ENCODE measurements at regions not wholly inside any gene's neighbourhood (a gene's known extent, or its start where the extent isn't known, plus 50 kb on each side); places are given as distances from the start of the nearest gene placed in this dataset.
"Not testable (repeated sequence)": the region's sequence is repeated elsewhere in the genome, so short reads cannot be mapped to it uniquely, and the experiment has no call there.

DNA sequence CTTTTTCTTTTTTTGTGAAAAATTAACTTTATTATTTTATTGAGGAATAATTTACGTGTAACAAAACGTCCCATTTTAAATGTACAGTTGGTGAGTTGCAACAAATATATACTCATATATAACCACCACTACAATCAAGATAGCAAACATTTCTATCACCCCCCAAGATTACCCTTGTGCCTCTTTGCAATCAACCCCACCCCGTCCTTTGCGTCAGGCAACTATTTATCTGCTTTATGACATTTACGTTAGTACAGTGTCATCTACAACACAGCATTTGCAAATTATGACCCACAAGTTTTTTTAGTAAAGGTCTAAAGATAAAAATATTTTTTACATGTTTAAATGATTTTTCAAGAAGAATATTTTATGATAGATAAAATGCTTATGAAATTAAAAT, 485.6 kb upstream of the SOX9 start:
- no peak for DNase-seq (ENCODE audit: low read depth)

DNA sequence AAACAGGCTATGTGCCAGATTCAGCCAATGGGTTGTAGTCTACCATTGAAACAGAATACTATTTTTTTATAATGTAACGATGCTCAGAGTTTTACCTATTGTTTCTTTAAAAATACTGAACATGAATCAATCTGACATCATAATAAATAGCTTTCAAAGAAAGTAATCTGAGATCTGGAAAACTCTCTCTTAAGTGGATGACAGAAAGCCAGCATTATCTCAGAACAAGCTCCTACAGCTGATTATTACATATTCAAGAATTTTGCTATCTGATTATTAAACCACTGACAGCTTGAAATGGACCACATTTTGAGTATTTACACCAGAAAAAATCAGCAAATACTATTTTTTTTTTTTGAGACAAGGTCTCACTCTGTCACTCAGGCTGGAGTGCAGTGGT, 484.2 kb upstream of the SOX9 start:
- no peak for DNase-seq (ENCODE audit: low read depth)

DNA sequence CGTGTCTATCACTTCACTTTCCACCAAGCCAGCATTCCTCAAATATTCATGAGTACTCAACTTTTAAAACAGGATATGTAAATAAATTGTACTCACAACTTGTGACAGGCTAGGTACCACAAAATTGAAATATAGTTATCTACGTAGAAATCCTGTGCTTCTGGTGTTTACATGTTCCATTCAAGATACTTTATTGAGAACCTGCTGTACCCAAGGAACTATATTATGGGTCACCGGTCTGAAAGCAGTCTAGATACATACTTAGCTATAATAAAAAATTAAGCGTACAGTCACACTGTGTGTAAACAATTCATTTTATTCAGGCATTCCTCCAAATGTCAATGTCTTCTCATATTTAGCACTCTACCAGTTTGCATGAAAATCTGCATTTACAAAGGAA, 482.2 kb upstream of the SOX9 start:
- DNase-seq (ENCODE audit: low read depth), result no peak

DNA sequence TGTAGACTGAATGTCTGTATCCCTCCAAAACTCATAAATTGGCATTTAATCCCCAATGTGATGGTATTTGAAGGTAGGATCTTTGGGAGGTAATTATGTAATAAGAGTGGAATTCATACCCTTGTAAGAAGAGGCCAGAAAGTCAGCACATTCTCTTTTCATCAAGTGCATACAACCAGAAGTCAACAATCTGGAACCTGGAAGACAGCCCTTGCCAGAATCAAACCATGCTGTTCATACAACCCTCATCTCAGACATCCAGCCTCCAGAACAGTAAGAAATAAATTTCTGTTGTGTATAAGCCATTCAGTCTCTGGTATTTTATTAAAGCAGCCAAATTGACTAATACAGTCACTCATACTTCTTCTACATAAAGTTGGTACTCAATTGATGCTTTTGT, 481.0 kb upstream of the SOX9 start:
- no peak for DNase-seq (ENCODE audit: low read depth)

DNA sequence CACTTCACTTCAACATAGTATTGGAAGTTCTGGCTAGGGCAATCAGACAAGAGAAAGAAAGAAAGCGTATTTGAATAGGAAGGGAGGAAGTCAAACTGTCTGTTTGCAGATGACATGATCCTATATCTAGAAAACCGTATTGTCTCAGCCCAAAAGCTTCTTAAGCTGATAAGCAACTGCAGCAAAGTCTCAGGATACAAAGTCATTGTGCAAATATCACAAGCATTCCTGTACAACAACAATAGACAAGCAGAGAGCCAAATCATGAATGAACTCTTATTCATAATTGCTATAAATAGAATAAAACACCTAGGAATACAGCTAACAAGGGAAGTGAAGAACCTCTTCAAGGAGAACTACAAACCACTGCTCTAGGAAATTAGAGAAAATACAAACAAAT, 473.9 kb upstream of the SOX9 start:
- DNase-seq (ENCODE audit: low read depth), result not testable (repeated sequence)

DNA sequence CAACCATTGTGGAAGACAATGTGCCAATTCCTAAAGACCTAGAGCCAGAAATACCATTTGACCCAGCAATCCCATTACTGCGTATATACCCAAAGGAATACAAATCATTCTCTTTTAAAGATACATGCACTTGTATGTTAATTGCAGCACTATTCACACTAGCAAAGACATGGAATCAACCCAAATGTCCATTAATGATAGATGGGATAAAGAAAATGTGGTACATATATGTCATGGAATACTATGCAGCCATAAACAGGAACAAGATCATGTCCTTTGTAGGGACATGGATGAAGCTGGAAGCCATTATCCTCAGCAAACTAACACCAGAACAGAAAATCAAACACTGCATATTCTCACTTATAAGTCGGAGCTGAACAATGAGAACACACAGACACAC, 472.5 kb upstream of the SOX9 start:
- not testable (repeated sequence) for DNase-seq (ENCODE audit: low read depth)

DNA sequence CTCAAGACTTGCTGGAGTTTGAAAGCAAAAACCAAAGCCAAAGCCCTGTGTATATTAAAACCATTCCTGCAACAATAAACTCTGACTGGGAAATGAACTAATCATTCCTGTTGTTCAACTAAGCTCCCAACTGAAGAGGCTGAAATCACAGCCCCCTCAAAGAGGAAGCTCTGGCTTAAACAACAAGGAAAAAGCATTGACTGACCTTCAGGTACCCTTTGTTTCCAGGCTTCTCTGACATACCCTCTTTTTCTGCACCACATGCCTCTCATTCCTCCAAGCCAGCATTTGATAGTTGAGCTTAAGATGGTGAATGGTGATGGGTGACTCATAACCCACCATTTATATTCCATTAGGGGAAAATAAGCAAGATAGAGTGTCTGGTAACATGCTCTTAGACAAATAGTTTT, 470.9 kb upstream of the SOX9 start:
- no peak for DNase-seq (ENCODE audit: low read depth)

DNA sequence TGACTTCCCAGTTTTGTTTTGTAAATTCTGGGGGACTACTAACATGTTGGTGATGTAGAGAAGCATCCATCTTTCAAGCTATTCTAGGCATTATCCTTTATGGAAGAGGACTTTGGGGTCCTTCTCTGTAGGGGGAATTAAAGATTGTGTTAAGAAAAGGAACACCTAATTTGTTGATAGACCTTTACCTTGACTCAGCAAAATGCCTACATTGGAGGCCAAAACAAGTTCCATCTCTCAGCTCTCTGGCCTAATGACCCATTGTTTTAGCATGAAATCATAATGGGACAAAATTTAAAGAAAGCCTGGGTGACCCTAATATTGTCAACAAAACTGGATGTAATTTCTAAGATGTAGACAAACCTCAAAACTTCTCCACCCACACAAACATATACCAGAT, 465.3 kb upstream of the SOX9 start:
- DNase-seq (ENCODE audit: low read depth), result no peak

DNA sequence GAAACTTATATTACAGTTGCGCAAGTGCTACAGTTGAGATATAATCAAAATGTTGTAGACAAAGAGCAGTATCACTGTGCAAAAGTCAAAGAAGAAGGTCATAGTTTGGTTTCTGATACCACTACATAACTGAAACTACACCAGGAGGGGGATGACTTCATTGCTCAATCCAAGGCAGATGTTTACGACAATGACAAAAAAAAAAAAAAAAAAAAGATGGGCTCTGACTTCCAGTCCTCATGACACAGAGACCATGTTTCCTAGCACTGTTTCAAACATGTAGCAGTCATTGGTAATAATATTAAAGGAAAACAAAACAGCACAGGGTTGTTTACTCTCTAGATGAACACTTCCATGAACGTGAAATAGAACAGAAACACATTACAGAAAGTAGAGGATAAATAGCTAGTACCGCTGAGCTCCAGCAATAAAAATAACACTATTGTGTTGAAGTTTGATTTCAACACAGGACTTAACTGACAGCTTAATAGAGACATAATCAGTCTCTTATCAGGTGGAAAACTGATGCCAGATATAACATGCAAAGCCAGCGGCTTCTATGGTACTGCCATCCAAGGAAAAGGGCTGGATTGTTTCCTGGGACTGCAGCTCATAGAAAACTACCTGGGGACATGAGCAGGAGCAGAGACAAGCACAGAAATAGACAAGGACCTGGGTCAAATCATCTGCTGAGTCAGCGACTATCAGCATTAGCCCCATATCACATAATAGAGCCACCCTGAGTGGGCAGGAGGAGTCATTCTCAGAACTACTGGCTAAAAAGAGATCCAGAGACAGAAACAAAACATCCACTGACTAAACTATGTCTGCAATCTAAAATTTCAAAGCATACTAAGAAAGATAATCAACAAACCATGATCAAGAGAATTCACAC, 463.6 kb upstream of the SOX9 start:
- DNase-seq (ENCODE audit: low read depth), result no peak

DNA sequence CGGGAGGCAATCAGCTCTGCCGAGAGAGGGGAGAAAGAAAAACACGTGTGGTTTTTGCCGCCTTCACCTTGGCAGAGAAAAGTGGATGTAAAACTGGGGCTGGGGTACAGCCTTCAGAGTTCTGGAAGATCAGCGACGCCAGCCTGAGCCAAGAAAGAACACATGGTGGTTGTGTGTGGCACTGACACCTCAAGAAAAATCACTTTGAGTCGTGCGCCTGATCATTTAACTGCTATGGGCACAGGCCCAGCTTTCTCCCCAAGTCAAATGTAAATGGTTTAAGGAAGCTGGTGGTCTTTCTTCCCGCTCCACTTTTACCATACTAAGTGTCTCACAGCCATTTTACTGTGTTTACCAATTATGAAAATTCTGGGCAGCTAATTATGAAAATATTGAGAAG, 461.8 kb upstream of the SOX9 start:
- DNase-seq (ENCODE audit: low read depth), result no peak

DNA sequence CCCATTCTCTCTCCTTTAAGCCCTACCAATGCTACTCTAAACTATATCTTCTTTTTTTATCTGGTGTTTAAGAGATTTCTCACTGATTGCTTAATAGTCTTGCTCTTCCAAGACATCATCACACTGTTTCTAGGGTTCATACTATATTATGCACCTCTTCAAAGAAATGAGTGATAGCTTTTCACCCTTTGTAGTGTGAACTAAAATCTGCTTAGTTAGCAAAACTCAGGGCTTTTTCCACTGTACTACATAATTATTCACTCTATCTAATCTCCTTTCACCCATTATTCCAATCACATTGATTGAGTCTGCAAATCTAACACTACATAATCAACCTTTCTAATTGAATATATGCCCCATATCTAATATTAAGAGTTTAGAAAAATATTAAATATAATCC, 456.0 kb upstream of the SOX9 start:
- DNase-seq (ENCODE audit: low read depth), result no peak

DNA sequence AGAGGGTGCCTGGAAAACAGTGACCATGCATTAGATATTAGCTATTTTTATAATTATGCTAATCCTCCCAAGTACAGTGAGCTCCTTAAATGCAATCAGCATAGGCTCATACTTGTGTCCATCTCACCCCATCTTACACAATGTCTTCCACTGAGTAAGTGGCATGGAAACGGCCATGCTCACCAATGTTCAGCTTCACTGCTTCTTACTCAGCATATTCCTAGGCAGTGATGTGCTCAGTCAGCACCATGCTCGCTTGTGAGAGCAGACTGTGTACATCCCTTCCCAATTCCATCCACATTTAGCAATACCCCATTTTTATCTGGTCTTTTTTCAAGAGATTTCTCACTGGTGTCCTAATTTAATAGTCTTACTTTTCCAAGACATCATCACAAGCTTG, 454.8 kb upstream of the SOX9 start:
- no peak for DNase-seq (ENCODE audit: low read depth)

DNA sequence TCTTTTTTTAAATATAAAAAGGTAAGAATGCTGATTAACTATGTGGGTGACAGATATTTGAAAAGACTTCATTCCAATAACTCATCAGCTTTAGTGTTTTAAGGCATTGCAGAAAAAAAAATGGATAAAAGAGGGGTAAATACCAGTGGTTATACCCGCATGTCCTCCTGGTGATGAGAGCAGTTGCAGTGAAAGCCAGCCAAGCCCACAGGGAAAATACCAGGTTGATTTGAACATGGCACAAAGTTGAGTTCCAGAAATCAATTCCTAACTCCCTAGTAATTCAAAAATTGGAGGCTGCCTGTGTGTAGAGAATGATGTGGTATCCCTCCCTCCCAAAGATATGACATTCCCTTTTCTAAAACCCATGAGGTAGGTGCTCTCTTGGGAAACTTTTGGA, 453.2 kb upstream of the SOX9 start:
- DNase-seq (ENCODE audit: low read depth), result no peak

DNA sequence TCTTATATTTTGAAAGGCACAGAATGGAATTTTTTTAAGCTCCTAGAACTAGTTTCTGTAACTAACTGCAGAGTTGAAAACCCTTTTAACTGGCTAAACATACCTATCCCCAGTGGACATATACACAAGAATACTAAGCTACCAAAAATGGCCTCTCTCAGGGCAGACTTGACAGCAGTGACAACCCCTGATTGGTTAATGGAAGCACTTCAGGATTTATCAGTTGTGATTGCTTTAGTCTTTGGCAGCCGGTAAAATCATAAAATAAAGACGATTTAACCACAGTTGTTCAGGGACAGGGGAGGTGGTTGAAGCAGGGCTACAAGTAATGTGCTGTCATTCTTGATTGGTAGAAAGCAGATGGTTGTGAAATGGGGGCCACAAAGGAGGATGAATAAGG, 452.0 kb upstream of the SOX9 start:
- DNase-seq (ENCODE audit: low read depth), result no peak

DNA sequence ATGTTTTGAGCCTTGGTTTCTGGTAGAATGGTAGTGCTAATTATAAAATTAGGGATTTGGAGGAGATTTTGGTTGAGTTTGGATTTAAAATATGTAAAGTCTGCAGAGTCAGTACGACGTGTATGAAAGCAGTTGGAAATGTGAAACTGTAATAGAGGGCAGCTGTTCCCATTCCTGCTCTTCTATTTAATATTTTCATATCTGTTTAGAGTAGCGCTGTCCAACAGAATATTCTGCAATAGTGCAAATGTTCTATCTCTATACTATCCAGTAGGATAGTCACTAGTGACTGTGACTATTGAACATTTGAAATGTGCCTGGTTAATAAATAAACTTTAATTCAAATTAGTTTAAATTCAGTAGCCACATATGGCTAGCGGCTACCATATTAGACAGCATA, 443.4 kb upstream of the SOX9 start:
- no peak for DNase-seq (ENCODE audit: low read depth)

DNA sequence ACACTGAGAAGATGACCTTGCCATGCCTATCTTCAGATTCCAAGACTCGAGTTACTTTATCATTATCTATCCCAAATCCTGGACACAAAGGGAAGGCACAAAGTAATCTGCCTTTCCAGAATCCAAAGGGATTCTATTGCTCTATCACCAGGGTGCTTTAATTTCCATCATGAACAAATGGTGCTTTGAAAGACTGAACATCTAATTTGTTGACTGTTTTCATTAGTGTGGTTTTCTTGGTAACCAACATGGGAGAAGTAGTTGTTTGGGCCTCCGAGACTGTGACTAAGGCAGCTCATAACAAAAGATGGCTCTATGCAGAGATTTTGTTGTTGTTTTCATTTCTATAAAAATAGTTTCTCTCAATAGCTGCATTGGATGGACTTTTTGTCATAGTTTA, 441.0 kb upstream of the SOX9 start:
- DNase-seq (ENCODE audit: low read depth), result no peak

DNA sequence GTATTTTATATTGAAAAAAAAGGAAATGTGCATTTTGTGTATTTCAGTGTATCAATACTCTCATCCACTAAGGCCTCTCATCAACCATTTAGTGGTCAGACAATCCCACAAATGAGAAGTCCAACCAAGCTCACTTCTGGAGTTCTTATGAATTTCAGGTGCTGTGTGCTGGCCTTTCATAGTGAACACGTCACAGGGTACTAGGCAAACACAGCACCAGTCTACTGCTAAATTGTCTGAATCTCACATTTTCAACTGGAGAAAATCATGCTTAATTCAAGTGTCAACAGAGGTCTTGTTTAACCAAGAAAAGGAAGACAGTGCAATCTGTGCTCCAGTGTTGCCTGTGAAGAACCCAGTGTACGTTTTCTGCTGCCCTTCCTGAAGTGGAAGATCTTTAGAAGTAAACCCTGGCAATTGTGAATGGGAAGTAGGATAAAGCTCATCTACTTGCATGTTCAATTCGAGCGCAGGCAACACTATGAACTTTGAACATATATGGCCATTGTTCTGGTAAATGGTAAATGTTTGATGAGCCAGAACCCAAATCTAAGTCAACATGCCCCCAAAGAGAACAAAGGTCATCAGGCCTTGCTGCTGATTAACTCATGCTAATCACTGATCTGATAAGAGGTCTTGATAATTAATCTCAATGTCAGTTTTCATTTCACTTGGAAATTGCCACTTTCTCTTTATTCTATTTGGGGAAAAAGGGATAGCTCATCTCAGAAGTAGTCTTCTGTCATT, 439.2 kb upstream of the SOX9 start:
- DNase-seq (ENCODE audit: low read depth), result no peak

DNA sequence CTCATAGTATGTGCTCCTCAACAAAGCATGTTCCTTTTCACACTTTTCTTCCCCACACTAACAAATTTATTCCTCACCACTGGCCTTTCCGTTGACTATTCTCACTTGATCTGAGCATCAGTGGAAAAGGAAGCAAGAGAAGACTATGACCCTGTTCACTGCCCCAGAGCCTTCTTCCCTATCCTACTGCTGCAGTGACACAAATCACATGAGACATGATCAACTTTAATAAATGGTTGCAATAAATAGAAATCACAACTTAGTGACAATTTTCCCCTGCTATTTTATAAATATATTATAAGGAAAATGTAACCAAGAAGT, 438.7 kb upstream of the SOX9 start:
- DNase-seq (ENCODE audit: low read depth), result no peak

DNA sequence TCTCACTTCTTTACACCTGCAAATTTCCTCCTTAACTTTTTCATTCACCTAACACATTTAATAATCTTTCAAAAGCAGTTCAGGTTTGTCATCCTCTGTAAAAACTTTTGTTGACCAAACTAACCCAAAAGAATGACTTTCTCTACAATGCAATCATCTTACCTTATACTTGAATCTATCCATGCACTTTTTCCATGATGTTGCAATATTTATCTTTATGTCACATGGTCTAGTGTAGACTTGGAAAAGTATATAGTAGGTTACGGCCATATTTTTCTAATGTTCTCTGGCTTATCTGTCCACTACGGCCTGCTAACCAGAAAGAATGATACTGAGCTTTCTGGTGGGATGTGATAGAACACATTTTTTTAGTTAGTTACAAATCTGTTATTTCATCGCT, 431.0 kb upstream of the SOX9 start:
- no peak for DNase-seq (ENCODE audit: low read depth)

DNA sequence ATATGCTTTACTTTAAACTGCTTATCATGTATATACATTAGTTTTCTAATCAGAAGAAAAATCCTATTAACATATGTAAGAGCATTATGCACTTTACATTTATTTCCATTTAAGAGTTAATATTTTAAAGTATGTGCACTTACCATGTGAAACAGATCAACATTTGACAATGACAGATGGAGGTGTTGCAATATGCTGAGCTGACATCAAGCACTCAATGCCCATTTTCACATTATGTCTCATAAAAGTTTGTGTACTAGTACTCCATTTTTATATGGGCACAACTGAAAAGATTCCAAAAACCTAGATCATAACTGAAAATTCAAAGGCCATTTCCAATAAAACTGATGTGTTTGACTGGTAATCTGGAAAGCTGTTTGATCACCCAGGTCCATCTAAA, 420.9 kb upstream of the SOX9 start:
- no peak for DNase-seq (ENCODE audit: low read depth)

DNA sequence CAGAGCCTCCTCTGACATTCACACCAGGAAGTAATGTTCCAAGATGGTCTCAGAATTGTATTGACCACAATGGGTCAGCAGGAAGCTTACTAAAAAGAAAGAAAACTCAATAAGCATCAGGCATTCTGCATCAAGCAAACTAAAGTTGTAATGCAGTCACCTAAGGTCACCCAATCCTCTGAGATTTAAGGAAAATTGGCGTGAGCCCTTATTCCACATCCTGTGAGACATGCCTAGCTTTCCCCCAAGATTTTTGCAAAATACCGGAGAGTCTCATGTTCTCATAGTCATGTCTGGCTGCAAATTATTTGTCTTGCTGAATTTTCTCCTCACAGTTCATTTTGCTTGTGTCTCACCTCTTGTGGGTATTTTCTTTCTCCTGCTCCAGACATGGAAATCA, 417.1 kb upstream of the SOX9 start:
- no peak for DNase-seq (ENCODE audit: low read depth)

DNA sequence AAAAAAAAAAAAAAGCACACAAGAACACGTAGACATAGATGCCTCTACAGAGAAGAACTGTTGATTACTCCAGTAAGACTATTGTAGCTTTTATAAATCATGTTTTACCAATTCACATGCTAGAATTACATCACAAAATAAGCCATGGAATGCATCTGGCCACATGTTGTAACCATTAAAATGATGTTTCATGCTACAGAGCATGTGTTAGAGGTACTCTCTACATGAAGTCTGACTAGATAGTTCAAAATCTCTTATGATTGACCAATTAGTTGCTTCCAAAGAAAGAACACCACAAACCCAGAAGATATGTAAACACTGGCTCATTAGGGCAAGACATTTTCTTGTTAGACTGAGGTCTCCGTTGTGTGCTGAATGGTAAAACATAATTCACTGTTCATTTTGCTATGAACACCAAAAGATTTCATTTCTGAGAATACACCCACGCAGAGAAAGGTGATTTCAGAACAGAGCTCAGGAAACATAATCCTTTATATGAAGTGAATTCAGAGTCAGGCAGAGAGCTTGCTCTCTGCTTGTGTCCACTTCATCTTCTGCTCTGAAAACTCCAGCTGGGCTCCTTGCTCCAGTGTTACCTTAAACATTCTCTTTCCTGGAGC, 411.4 kb upstream of the SOX9 start:
- DNase-seq (ENCODE audit: low read depth), result peak; percentile 1

DNA sequence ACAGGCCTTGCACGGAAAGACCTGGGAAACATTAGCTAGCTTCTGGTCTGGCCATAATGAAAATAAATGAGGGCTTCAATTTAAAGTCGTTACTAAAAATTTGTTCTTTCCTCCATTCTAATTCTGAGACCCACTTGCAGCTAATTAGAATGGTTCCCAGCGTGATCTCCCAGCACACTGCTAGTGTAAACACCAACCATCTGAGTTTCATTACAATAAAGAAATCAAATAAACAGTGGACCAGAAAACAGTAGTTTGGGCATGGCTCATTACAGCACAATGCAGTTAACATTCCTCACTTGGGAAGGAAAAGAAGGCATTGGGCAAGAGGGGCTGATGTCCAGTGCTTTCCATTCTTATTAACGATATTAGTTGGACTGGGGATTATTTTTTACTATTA, 410.9 kb upstream of the SOX9 start:
- DNase-seq (ENCODE audit: low read depth), result no peak
